Glutamatergic neuron (in vitro differentiated cells): ENCODE measurements at regions not wholly inside any gene's neighbourhood (a gene's known extent, or its start where the extent isn't known, plus 50 kb on each side); places are given as distances from the start of the nearest gene placed in this dataset.

ENCODE experiments used
- DNase-seq: peaks from one replicate; pipeline ENCODE4 v3.0.0; 2022
- H3K27ac Mint-ChIP-seq: one replicate; pipeline ENCODE4 v1.8.0; 2020; ENCODE audit warnings: mild to moderate bottlenecking, mixed read lengths, inconsistent platforms; ENCODE audit not compliant: unreplicated experiment
- H3K27me3 Mint-ChIP-seq: one replicate; pipeline ENCODE4 v1.8.0; 2020; ENCODE audit warnings: mild to moderate bottlenecking, moderate library complexity, mixed read lengths, inconsistent platforms; ENCODE audit not compliant: unreplicated experiment
- H3K36me3 Mint-ChIP-seq: one replicate; pipeline ENCODE4 v1.8.0; 2020; ENCODE audit warnings: mild to moderate bottlenecking, mixed read lengths, inconsistent platforms; ENCODE audit not compliant: unreplicated experiment
- H3K4me1 Mint-ChIP-seq: one replicate; pipeline ENCODE4 v1.8.0; 2020; ENCODE audit warnings: mild to moderate bottlenecking, low read depth, mixed read lengths, inconsistent platforms; ENCODE audit not compliant: unreplicated experiment
- H3K4me3 Mint-ChIP-seq: one replicate; pipeline ENCODE4 v1.8.0; 2020; ENCODE audit warnings: mild to moderate bottlenecking, mixed read lengths, inconsistent platforms; ENCODE audit not compliant: unreplicated experiment
- H3K9me3 Mint-ChIP-seq: one replicate; pipeline ENCODE4 v1.8.0; 2020; ENCODE audit warnings: mild to moderate bottlenecking, moderate library complexity, mixed read lengths, inconsistent platforms; ENCODE audit not compliant: unreplicated experiment
- TF ChIP-seq, protein P1 (sequence below): fragments of 200-600 bp; sonication (generic); IDR thresholded peaks from one replicate; pipeline ENCODE4 v1.5.0; 2021; ENCODE audit not compliant: partially characterized antibody, unreplicated experiment

DNA sequence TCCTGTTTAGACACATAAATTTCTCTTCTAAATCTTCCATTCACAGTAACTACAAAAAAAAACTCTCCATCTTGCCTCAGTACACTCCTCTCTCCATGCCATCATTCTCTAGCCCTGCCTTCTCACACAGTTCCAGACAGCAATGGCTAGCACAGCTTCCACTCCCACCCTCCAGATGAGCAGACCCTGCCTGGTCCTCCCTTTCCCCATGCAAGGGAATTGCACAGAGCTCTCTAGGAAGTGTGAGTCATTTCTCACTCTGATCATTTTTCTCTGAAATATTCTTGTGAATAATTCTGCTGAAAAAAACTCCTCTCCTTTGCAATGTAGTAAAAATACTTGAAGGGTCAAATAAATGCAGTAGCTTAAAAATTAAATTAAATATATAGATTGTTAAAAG is 170.6 kb downstream of the BMP4 start:
- no peaks in the 10 kb centered on the region for H3K4me1 Mint-ChIP-seq
- H3K27me3 Mint-ChIP-seq: no peaks in the 10 kb centered on the region
- TF ChIP-seq, protein P1, sequence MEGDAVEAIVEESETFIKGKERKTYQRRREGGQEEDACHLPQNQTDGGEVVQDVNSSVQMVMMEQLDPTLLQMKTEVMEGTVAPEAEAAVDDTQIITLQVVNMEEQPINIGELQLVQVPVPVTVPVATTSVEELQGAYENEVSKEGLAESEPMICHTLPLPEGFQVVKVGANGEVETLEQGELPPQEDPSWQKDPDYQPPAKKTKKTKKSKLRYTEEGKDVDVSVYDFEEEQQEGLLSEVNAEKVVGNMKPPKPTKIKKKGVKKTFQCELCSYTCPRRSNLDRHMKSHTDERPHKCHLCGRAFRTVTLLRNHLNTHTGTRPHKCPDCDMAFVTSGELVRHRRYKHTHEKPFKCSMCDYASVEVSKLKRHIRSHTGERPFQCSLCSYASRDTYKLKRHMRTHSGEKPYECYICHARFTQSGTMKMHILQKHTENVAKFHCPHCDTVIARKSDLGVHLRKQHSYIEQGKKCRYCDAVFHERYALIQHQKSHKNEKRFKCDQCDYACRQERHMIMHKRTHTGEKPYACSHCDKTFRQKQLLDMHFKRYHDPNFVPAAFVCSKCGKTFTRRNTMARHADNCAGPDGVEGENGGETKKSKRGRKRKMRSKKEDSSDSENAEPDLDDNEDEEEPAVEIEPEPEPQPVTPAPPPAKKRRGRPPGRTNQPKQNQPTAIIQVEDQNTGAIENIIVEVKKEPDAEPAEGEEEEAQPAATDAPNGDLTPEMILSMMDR: no peak
- H3K9me3 Mint-ChIP-seq: peaks cover 2% of the 10 kb centered on the region
- no peak overlapping the region for H3K27ac Mint-ChIP-seq
- DNase-seq: no peak
- peaks cover 9% of the 10 kb centered on the region for H3K36me3 Mint-ChIP-seq
- no peak overlapping the region for H3K4me3 Mint-ChIP-seq

DNA sequence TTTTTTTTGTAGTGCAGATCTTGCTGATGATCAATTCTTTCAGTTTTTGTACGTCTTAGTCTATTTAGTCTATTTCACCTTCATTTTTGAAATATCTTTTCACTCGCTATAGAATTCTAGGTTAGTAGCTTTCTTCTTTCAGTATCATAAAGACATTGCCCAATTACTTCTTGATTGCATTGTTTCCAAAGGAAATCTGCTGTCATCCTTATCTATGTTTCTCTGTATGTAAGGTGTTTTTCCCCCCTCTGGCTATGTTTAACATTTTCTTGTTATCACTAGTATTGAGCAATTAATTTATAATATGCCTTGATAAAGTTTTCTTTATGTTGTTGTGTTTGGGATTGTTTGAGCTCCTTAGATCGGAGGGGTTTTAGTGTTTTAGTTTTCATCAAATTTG is 171.9 kb downstream of the BMP4 start:
- TF ChIP-seq, protein P1: no peak
- peaks cover 9% of the 10 kb centered on the region for H3K36me3 Mint-ChIP-seq
- no peak overlapping the region for H3K4me3 Mint-ChIP-seq
- DNase-seq: no peak
- H3K27me3 Mint-ChIP-seq: no peaks in the 10 kb centered on the region
- no peaks in the 10 kb centered on the region for H3K4me1 Mint-ChIP-seq
- peaks cover 2% of the 10 kb centered on the region for H3K9me3 Mint-ChIP-seq
- no peak overlapping the region for H3K27ac Mint-ChIP-seq

DNA sequence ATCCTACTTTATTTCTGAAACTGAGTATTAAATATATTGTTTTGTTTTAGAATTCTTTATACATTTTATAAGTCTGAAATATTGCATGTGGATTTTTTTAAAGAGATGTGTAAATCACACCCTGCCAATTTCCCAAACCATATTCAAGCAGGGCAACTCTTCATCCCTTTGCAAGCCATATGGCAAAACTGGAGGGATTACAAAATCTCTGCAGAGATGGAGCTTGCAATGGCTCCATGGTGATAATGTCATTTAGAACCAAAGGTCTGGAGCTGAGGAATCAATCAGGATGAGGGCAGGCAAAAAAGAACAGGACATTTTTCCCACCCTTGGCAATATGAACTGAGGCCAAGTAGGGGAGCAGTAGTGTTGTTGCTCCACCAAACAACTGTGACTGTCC is 173.4 kb downstream of the BMP4 start:
- TF ChIP-seq, protein P1: no peak
- no peaks in the 10 kb centered on the region for H3K4me1 Mint-ChIP-seq
- no peak overlapping the region for H3K27ac Mint-ChIP-seq
- H3K27me3 Mint-ChIP-seq: no peaks in the 10 kb centered on the region
- H3K4me3 Mint-ChIP-seq: no peak overlapping the region
- H3K9me3 Mint-ChIP-seq: peaks cover 2% of the 10 kb centered on the region
- peaks cover 9% of the 10 kb centered on the region for H3K36me3 Mint-ChIP-seq
- DNase-seq: no peak

DNA sequence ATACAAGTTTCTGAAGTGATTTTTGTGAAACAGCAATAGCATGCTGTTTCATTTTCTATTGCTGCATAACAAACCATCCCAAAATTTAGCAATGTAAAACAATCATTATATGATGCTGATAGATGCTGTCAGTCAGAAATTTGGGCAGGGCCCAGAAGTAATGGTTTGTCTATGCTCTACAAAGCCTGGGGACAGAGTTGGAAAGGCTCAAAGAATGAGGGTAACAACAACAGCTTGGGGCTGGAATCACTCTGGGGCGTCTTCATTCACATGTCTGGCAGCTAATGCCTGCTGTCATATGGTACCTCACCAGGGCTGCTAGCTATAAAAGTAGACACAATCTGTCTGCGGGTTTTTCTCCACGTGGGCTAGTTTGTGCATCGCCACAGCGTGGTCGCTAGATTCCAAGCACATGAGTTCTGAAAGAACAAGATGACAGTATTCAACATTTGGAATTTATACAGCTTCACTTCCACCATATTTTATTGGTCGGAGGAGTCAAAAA is 176.5 kb downstream of the BMP4 start:
- Mint-ChIP-seq H3K27ac (no peak overlapping the region), H3K36me3 (peaks cover 7% of the 10 kb centered on the region), H3K9me3 (no peaks in the 10 kb centered on the region), H3K27me3 (no peaks in the 10 kb centered on the region), H3K4me1 (no peaks in the 10 kb centered on the region), H3K4me3 (no peak overlapping the region)
- TF ChIP-seq, protein P1: no peak
- DNase-seq: no peak

- no peaks in the 10 kb centered on the region for H3K4me1 Mint-ChIP-seq
- H3K4me3 Mint-ChIP-seq: no peak overlapping the region
- no peaks in the 10 kb centered on the region for H3K27me3 Mint-ChIP-seq
- TF ChIP-seq, protein P1: no peak
- H3K36me3 Mint-ChIP-seq: no peaks in the 10 kb centered on the region
- no peaks in the 10 kb centered on the region for H3K9me3 Mint-ChIP-seq
- H3K27ac Mint-ChIP-seq: no peak overlapping the region
- DNase-seq: no peak
Measured at GRCh38 chr14:53779301-53779700, 177.3 kb downstream of the BMP4 start.
